NCI-H1694 treated with DMSO at 0.1 percent for 48 hours (cell line): ENCODE measurements at regions not wholly inside any gene's neighbourhood (a gene's known extent, or its start where the extent isn't known, plus 50 kb on each side); places are given as distances from the start of the nearest gene placed in this dataset.
"Not testable (repeated sequence)": the region's sequence is repeated elsewhere in the genome, so short reads cannot be mapped to it uniquely, and the experiment has no call there.

Experiments used
- DNase-seq: peaks from one replicate; lab custom pipeline; 2025; lab: John Stamatoyannopoulos, UW

GRCh38 chr5:118377420-118377819 lies 610.9 kb downstream of the DTWD2 start:
- DNase-seq = no peak

- DNase-seq = no peak
These were observed 616.1 kb downstream of the DTWD2 start for GRCh38 chr5:118371973-118372831.

- no peak for DNase-seq
These were observed 621.9 kb downstream of the DTWD2 start for GRCh38 chr5:118366429-118366828.

DNA sequence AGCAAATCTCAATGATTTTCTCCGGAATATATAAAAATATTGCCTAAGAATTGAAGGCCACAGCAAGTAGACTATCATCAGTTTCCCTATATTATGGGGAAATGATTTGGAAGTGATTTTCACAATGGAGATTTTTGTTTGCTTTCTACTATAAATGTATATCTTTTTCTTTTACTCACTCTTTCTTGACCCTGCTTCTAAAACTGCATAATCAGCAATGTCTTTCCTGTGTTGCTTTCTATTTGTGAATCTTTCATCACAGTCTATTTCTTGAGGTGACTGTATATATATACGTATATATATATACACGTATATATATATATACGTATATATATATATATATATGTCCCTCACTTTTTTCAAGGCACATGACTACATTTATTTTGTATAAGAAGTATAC lies 622.6 kb downstream of the DTWD2 start:
- no peak for DNase-seq

DNA sequence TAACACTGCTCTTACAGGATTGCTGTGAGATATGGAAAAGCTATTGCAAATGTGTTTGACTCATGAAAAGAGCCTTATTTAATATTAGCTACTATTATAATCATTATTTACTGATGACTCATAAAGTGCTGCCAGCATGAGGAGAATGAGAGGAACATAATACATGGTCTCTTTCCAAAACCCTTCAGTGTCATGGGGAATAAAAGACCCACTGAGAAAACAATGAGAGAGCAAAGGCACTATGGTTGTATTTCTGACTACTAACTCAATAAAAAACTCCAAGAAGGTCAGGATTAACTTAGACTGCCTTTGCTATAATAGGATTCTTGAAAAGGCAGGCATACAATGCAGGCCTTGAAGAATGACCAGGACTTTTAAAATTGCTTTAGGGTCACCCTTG lies 633.5 kb downstream of the DTWD2 start:
- DNase-seq = no peak

DNA sequence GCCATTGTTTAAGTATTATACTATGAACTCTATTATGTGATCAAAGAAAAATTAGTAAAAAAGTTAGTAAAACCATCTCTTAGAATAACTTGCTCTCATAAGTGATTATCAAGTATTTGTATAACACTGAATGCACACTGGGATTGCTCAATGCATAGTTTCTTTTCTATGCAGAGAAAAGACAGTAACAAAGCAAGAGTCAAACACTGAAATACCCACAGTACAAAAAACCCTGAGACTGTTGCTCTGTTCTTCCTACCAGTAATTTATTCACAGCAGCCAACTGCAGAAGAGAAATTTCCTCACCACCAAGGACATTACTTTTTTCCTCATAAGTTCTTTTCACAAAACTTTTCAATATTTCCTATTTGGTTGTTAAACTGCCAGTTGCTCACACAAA lies 634.4 kb downstream of the DTWD2 start:
- DNase-seq = no peak

DNA sequence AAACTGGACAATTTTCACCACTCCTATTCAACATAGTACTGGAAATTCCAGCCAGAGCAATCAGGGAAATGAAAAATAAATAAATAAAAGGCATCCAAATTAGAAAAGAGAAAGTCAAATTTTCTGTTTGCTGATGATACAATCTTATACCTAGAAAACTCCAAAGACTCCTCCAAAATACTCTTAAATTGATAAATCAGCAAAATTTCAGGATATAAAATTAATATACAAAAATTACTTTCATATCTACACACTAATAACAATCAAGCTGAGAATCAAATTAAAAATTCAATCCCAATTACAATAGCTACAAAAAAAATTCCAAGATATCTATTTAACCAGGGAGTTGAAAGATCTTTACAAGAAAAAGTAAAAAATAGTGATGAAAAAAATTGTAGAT lies 651.9 kb downstream of the DTWD2 start:
- no peak for DNase-seq

- DNase-seq = no peak
These were observed 661.0 kb downstream of the DTWD2 start for GRCh38 chr5:118327389-118327788.

DNA sequence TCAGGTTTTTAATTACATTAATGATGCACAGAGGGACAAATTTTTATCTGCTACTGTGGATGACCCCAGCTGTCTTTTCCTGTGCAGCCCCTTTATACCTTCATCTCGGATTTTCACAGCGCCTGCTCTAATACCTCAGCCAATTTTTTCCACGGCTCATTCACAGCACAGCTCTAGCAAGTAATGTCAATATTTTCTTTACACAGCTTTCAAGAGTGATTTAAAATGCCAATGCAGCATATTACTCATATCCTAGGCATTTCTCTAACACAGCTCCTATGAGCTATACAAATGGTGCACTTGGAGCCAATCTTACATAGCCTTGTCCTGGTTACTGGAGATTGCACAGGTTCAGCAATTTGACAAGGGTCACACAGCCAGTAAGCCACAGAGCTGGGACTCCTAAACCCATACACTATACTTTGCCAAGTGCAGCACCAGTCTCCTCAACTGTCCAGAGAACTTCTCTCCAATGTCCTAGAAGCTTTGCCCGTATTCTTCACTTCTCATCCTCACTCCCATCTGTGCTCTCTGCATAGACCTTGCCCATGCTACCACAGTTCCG lies 661.8 kb downstream of the DTWD2 start:
- no peak for DNase-seq

DNA sequence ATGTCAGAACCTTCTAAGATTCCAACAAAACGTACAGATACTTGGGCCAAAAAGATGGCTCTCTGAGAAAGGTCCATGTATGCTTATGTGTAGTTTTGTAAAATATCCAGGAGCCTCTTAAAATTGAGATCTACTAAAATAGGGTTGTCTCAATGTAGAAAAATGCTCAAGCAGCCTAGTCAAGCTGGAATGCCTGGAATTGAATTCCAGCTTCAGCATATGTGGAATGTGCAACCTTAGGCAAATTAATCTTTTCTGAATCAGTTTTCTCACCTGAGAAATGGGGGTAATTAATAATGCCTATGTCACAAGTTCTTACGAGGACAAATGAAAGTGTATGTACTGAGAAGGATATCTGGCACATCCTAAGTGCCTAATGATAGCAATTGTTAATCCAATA lies 662.4 kb downstream of the DTWD2 start:
- DNase-seq = no peak

DNA sequence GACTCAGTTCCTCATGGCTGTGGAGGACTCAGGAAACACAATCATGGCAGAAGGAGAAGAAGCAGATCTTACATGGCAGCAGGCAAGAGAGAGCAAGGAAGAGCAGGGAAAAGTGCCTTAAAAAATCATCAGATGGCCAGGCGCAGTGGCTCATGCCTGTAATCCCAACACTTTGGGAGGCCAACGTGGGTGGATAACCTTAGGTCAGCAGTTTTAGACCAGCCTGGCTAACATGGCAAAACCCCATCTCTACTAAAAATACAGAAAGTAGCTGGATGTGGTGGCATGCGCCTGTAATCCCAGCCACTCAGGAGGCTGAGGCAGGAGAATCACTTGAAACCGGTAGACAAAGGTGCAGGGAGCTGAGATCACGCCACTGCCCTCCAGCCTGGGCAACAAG lies 664.6 kb downstream of the DTWD2 start:
- not testable (repeated sequence) for DNase-seq

DNA sequence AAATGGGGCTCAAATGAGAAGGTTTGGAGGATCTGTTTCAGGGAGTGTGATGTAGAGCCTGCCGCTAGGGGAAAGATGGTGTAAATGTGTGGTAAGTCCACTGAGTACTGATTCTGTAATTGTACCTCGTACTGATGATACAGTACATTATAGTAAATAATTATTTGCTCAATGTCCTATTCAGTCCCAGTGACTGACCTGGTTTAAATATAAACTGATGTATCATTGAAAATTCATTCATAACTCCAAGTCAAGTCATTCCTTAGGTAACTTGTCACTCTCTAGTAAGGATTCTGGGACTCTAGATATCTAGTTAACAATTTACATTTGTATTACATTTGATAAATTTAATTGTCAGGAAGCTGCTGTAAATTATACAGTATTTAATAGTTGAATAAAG lies 667.3 kb downstream of the DTWD2 start:
- no peak for DNase-seq

DNA sequence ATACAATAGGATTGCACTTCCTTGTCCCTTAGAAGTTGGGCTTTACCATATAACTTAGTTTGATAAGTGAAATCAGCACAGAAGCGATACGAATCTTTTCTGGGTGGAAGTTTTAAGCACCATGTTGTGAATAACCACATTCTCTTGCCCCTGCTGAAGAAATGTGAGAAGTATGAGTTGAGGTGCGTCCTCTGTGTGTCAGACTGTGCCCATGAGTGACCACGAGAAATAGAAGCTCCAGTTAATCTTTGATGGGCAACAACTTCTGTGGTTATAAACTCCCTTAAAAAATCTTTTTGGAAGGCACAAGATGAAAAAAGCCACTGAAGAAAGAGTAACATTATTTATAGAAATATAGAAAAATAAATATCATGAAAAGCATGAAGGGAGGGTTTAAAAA lies 668.2 kb downstream of the DTWD2 start:
- no peak for DNase-seq

DNA sequence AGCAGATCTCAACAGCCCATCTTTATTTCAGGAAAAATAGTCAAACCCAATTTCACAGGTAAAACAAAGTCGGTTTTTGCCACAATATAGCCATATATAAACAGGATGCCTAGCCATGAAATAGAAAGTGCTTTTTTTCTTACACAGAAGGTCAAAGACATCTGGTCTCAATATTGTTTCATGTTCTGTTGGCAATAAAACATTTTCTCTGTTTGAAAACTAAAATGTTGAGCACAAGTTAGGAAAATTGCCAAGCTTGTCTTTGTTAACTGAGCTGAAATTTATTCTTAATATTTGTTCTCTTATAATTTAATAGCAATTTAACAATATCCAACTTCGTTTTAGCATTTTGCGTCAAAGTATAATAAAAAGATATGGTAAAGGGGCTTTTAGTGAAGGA lies 673.4 kb downstream of the DTWD2 start:
- no peak for DNase-seq

DNA sequence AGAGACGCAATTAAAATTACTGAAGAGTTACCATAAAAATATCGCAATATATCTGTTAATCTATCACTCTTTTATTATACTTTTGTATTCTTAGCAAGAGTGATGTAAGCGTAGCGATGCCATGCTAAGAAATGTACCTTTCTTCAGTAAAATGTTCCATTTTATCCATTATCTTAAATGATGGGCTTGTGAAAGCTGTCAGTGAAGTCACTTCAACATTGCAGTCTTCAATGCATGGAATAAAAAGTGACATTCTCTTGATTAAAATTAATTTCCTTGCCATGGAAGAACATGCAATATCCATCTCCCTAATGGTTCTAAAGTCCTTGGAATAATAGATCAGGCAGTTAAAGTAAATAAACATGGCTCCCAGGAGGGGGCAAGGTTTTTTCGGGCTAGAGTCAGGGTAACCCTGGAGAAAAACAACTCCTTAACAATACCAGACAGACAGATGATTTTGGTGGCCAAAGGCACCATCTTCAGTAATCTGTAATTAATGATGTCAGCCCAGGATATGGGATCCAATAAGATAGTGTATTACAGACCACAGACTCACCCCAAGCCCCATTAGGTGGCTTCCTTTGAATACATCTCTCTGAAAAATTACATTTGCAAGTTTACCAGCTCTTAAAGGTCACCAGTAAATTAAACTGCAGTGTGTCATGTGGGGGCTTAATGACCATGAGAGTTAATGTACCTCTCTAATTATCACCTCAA lies 677.1 kb downstream of the DTWD2 start:
- DNase-seq = no peak

GRCh38 chr5:118310401-118310800 lies 677.9 kb downstream of the DTWD2 start:
- no peak for DNase-seq

GRCh38 chr5:118303296-118303695 lies 685.1 kb downstream of the DTWD2 start:
- DNase-seq = no peak

DNA sequence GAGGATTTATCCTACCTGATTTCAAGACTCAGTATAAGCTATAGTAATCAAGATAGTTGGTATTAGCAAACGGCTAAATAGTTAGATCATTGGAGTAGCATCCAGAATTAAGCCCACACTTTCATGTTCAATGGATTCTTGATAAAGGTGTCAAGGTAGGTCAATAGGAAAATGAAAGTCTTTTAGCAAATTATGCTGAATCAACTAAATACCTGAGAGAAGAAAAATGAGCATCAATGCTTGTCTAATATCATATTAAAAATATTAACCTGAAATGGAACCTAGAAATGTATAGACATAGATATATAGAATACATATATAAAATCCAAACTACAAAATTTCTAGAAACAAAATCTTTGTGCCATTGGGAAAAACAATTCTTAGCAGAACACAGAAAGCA lies 685.6 kb downstream of the DTWD2 start:
- no peak for DNase-seq

DNA sequence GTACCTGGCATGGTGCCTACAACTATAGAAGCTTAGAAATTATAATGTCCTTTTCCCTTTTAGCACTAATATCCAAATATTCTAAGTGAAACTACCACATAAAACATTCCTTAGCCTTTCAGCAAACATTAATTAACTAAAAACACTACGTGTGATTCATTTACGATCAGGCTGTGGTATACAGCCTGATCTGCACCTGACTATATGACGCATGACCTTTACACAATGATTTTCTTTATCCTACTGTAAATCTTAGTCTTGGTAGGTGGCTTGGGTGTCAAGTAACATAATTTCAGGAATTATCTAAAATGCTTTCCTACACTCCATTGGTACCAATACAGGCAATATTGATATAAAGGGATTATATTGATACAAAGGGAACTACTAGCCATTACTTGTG lies 686.7 kb downstream of the DTWD2 start:
- DNase-seq = no peak

DNA sequence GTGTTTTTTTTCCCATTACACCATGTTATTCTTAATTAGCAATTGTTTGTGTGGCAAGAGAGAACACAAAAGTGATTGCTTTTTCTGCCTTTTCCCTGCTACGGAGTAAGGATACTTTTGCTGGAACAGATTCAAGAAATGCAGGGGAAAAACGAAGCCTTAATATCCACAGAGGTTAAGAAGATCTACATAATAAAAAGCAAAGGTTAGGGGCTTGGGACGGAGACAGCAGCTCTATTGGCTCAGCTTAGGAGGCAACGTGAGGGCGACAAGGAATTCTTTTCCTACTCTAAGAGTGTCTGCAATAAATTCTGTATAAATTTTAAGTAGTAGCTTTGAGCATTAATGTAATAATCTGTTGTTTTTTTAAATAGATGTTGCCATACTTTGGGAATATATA lies 693.3 kb downstream of the DTWD2 start:
- DNase-seq = no peak

DNA sequence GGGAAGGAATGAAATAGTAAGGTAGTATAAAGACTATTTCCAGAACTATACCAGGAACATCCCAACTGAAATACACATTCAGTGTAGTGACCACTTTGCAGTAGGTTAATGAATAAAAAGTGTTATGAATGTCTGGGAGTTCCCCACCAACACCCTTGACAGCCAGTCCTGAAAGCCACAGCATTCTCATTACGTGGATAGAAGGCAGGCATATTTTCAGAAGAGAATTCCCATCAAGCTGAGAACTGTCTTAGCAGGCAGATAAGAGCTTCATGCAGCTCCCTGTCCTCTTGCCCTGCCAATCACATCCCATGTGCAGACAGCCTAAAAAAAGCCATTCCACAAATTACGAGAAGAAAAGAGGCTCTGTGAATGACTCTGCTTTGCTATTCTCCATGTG lies 695.0 kb downstream of the DTWD2 start:
- no peak for DNase-seq

GRCh38 chr5:118290204-118290603 lies 698.1 kb downstream of the DTWD2 start:
- DNase-seq = no peak

DNA sequence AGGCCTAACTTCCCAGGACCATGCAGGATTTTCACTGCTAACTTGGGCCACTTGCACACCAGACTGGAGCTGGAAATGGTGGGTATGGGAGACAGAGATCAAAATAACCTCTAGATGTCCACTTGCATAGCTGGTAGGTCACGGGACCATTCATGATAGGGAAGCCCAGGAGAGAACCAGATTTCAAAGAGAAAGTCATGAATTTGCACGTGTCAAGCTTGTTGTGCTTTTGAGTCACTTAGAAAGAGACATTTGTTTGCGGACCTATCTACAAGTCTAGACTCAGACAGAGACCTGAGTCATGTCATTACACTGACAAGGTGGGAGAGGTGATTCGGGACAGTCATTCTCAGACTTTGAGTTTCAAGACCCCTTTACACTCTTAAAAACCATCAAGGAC lies 704.1 kb downstream of the DTWD2 start:
- not testable (repeated sequence) for DNase-seq
